G401 (cell line): ENCODE measurements at regions not wholly inside any gene's neighbourhood (a gene's known extent, or its start where the extent isn't known, plus 50 kb on each side); places are given as distances from the start of the nearest gene placed in this dataset.

ENCODE experiments used
- DNase-seq: peaks from one replicate; pipeline ENCODE4 v3.0.0-alpha.2; 2015; ENCODE audit warnings: low spot score
- in situ Hi-C: cut with HindIII; loops from 2 replicates; pipeline ENCODE4 v1.10.0; 2016; ENCODE audit warnings: low sequenced_read_pairs, mixed read lengths

GRCh38 chr4:175459571-175459970 lies 352.5 kb downstream of the GPM6A start:
- in situ Hi-C loops: no loop called here
- no peak for DNase-seq

- no peak for DNase-seq
Measured at GRCh38 chr4:175460414-175460813, 351.6 kb downstream of the GPM6A start.

GRCh38 chr4:175469514-175469913 lies 342.6 kb downstream of the GPM6A start:
- in situ Hi-C loops: no loop called here
- DNase-seq: no peak

More at GRCh38 chr4:175460414-175460813, 351.6 kb downstream of the GPM6A start:
- in situ Hi-C loops: no loop called here

GRCh38 chr4:175470131-175470530 lies 341.9 kb downstream of the GPM6A start:
- DNase-seq: no peak
- in situ Hi-C loops: no loop called here

- in situ Hi-C loops: no loop called here
- no peak for DNase-seq
Measured at GRCh38 chr4:175480404-175480803, 331.7 kb downstream of the GPM6A start.

- DNase-seq: no peak
- in situ Hi-C loops: no loop called here
Measured at GRCh38 chr4:175499735-175500352, 312.2 kb downstream of the GPM6A start.

GRCh38 chr4:175504318-175504717 lies 307.7 kb downstream of the GPM6A start:
- in situ Hi-C loops: no loop called here
- DNase-seq: no peak

GRCh38 chr4:175509320-175509719 lies 302.7 kb downstream of the GPM6A start:
- in situ Hi-C loops: no loop called here

GRCh38 chr4:175511861-175512260 lies 300.2 kb downstream of the GPM6A start:
- in situ Hi-C loops: no loop called here
- no peak for DNase-seq

More at GRCh38 chr4:175509320-175509719, 302.7 kb downstream of the GPM6A start:
- DNase-seq: no peak

GRCh38 chr4:175514174-175514573 lies 297.9 kb downstream of the GPM6A start:
- in situ Hi-C loops: no loop called here

GRCh38 chr4:175530655-175531054 lies 281.4 kb downstream of the GPM6A start:
- in situ Hi-C loops: no loop called here
- DNase-seq: no peak

More at GRCh38 chr4:175514174-175514573, 297.9 kb downstream of the GPM6A start:
- DNase-seq: no peak

GRCh38 chr4:175531405-175532091 lies 280.5 kb downstream of the GPM6A start:
- DNase-seq: no peak
- in situ Hi-C loops: no loop called here

- in situ Hi-C loops: no loop called here
- peak; percentile 43 for DNase-seq
Measured at GRCh38 chr4:175536852-175537453, 275.1 kb downstream of the GPM6A start.

GRCh38 chr4:175539498-175539897 lies 272.6 kb downstream of the GPM6A start:
- DNase-seq: no peak
- in situ Hi-C loops: no loop called here

- in situ Hi-C loops: no loop called here
- DNase-seq: no peak
Measured at GRCh38 chr4:175540151-175540550, 271.9 kb downstream of the GPM6A start.

GRCh38 chr4:175540732-175541131 lies 271.3 kb downstream of the GPM6A start:
- no peak for DNase-seq
- in situ Hi-C loops: no loop called here

GRCh38 chr4:175542786-175543185 lies 269.3 kb downstream of the GPM6A start:
- in situ Hi-C loops: no loop called here

GRCh38 chr4:175559126-175559525 lies 252.9 kb downstream of the GPM6A start:
- no peak for DNase-seq
- in situ Hi-C loops: no loop called here

More at GRCh38 chr4:175542786-175543185, 269.3 kb downstream of the GPM6A start:
- peak; percentile 81 for DNase-seq

- no peak for DNase-seq
- in situ Hi-C loops: no loop called here
Measured at GRCh38 chr4:175559526-175559925, 252.5 kb downstream of the GPM6A start.

GRCh38 chr4:175560604-175561003 lies 251.5 kb downstream of the GPM6A start:
- in situ Hi-C loops: no loop called here
- DNase-seq: peak; percentile 92
